H9 (cell line): ENCODE measurements at regions not wholly inside any gene's neighbourhood (a gene's known extent, or its start where the extent isn't known, plus 50 kb on each side); places are given as distances from the start of the nearest gene placed in this dataset.

Experiments
- DNase-seq: peaks from one replicate; pipeline ENCODE4 v3.0.0-alpha.2; 2017
- H2AFZ ChIP-seq: one replicate; pipeline ENCODE4 v1.6.1; 2013; ENCODE audit warnings: mild to moderate bottlenecking, low read length, control low read depth, moderate library complexity
- H2AK5ac ChIP-seq: 2 replicates; pipeline ENCODE4 v1.6.1; 2013; ENCODE audit warnings: low read length, control low read depth, mixed read lengths; ENCODE audit not compliant: insufficient read length
- H2BK120ac ChIP-seq: one replicate; pipeline ENCODE4 v1.6.1; 2013; ENCODE audit warnings: low read depth, mild to moderate bottlenecking, low read length, control low read depth, inconsistent platforms; ENCODE audit not compliant: poor library complexity, severe bottlenecking
- H2BK12ac ChIP-seq: 2 replicates; pipeline ENCODE4 v1.6.1; 2013; ENCODE audit warnings: low read length, control low read depth, mixed read lengths, low read depth; ENCODE audit not compliant: insufficient read length
- H2BK15ac ChIP-seq: 2 replicates; pipeline ENCODE4 v1.6.1; 2013; ENCODE audit warnings: low read depth, low read length, control low read depth
- H2BK20ac ChIP-seq: one replicate; pipeline ENCODE4 v1.6.1; 2013; ENCODE audit warnings: low read depth, mild to moderate bottlenecking, low read length, control low read depth, inconsistent platforms; ENCODE audit not compliant: poor library complexity, severe bottlenecking
- H2BK5ac ChIP-seq: 2 replicates; pipeline ENCODE4 v1.6.1; 2013; ENCODE audit warnings: low read length, control low read depth, mixed read lengths; ENCODE audit not compliant: insufficient read length
- H3K14ac ChIP-seq: 2 replicates; pipeline ENCODE4 v1.6.1; 2013; ENCODE audit warnings: low read length, control low read depth; ENCODE audit not compliant: insufficient read depth
- H3K18ac ChIP-seq: 2 replicates; pipeline ENCODE4 v1.6.1; 2013; ENCODE audit warnings: low read depth, mild to moderate bottlenecking, mixed read lengths, low read length, control low read depth; ENCODE audit not compliant: insufficient read length
- H3K23ac ChIP-seq: 2 replicates; pipeline ENCODE4 v1.6.1; 2013; ENCODE audit warnings: low read length, control low read depth, mixed read lengths, low read depth; ENCODE audit not compliant: insufficient read length
- H3K23me2 ChIP-seq: 2 replicates; pipeline ENCODE4 v1.6.1; 2013; ENCODE audit warnings: low read depth, mild to moderate bottlenecking, mixed read lengths, low read length, control low read depth; ENCODE audit not compliant: insufficient read length, poor library complexity, severe bottlenecking
- H3K27ac ChIP-seq: 2 replicates; pipeline ENCODE4 v1.5.1; 2013; ENCODE audit warnings: low read length, control low read depth, mixed read lengths, low read depth; ENCODE audit not compliant: insufficient read length
- H3K27me3 ChIP-seq: 2 replicates; pipeline ENCODE4 v1.6.1; 2013; ENCODE audit warnings: low read length, control low read depth, inconsistent platforms; ENCODE audit not compliant: insufficient read depth
- H3K4ac ChIP-seq: 2 replicates; pipeline ENCODE4 v1.6.1; 2013; ENCODE audit warnings: low read depth, mild to moderate bottlenecking, control low read depth, inconsistent platforms, low read length, moderate library complexity
- H3K4me1 ChIP-seq: 2 replicates; pipeline ENCODE4 v1.6.1; 2013; ENCODE audit warnings: low read length, control low read depth, inconsistent platforms; ENCODE audit not compliant: insufficient read depth
- H3K4me2 ChIP-seq: 2 replicates; pipeline ENCODE4 v1.6.1; 2013; ENCODE audit warnings: low read length, control low read depth, mixed read lengths; ENCODE audit not compliant: insufficient read length, insufficient read depth
- H3K56ac ChIP-seq: 2 replicates; pipeline ENCODE4 v1.6.1; 2013; ENCODE audit warnings: low read depth, mild to moderate bottlenecking, mixed read lengths, low read length, control low read depth; ENCODE audit not compliant: insufficient read length
- H3K79me1 ChIP-seq: 2 replicates; pipeline ENCODE4 v1.6.1; 2013; ENCODE audit warnings: low read depth, mild to moderate bottlenecking, moderate library complexity, low read length, control low read depth, inconsistent platforms; ENCODE audit not compliant: insufficient read depth, poor library complexity, severe bottlenecking
- H3K79me2 ChIP-seq: 2 replicates; pipeline ENCODE4 v1.6.1; 2013; ENCODE audit warnings: low read length, control low read depth, inconsistent platforms; ENCODE audit not compliant: insufficient read depth
- H3K9ac ChIP-seq: 2 replicates; pipeline ENCODE4 v1.6.1; 2013; ENCODE audit warnings: low read length, control low read depth, mixed read lengths; ENCODE audit not compliant: insufficient read length; ENCODE audit errors: extremely low read depth
- H3K9me3 ChIP-seq: one replicate; pipeline ENCODE4 v1.6.1; 2013; ENCODE audit warnings: low read depth, low read length, inconsistent platforms; ENCODE audit not compliant: control insufficient read depth
- H3T11ph ChIP-seq: one replicate; pipeline ENCODE4 v1.6.1; 2013; ENCODE audit warnings: mild to moderate bottlenecking, low read length, control low read depth, inconsistent platforms
- H4K20me1 ChIP-seq: one replicate; pipeline ENCODE4 v1.6.1; 2013; ENCODE audit not compliant: control insufficient read depth, insufficient read length, insufficient read depth
- H4K5ac ChIP-seq: 2 replicates; pipeline ENCODE4 v1.6.1; 2013; ENCODE audit warnings: low read depth, mild to moderate bottlenecking, mixed read lengths, low read length, control low read depth; ENCODE audit not compliant: insufficient read length
- H4K8ac ChIP-seq: replicated peaks from 2 replicates; pipeline ENCODE4 v1.6.1; 2013; ENCODE audit warnings: low read length, control low read depth, mixed read lengths, low read depth; ENCODE audit not compliant: insufficient read length
- H4K91ac ChIP-seq: 2 replicates; pipeline ENCODE4 v1.6.1; 2013; ENCODE audit warnings: low read depth, mild to moderate bottlenecking, moderate library complexity, mixed read lengths, low read length, control low read depth; ENCODE audit not compliant: insufficient read length
- H3K27ac Mint-ChIP-seq, 3 experiments: 2 replicates in 2 of 3; 3 replicates in 1 of 3; pipeline ENCODE4 v1.8.0; 2020 to 2021; ENCODE audit warnings: mixed read lengths in 3 of 3, mild to moderate bottlenecking in 1 of 3, moderate library complexity in 1 of 3
- H3K27me3 Mint-ChIP-seq: 2 replicates; pipeline ENCODE4 v1.8.0; 2021; ENCODE audit warnings: low read depth, mild to moderate bottlenecking, moderate library complexity, mixed read lengths
- H3K36me3 Mint-ChIP-seq, 3 experiments: 2 replicates in 2 of 3; 3 replicates in 1 of 3; pipeline ENCODE4 v1.8.0; 2020 to 2021; ENCODE audit warnings: low read depth in 3 of 3, mixed read lengths in 3 of 3; ENCODE audit not compliant: insufficient read depth in 1 of 3
- H3K4me1 Mint-ChIP-seq, 2 experiments: 2 replicates each; pipeline ENCODE4 v1.8.0; 2020; ENCODE audit warnings: mixed read lengths in 2 of 2
- H3K4me3 Mint-ChIP-seq, 2 experiments: 2 replicates in 1 of 2; 3 replicates in 1 of 2; pipeline ENCODE4 v1.8.0; 2020 to 2021; ENCODE audit warnings: mild to moderate bottlenecking in 2 of 2, mixed read lengths in 2 of 2, moderate library complexity in 1 of 2
- H3K9me3 Mint-ChIP-seq, 2 experiments: 2 replicates in 1 of 2; 3 replicates in 1 of 2; pipeline ENCODE4 v1.8.0; 2020; ENCODE audit warnings: mild to moderate bottlenecking in 2 of 2, mixed read lengths in 2 of 2, moderate library complexity in 1 of 2
- CTCF ChIP-seq: fragments of 200-600 bp; sonication (generic); conservative IDR thresholded peaks from 3 replicates; pipeline ENCODE4 v1.8.0; 2021; ENCODE audit warnings: antibody characterized with exemption, mild to moderate bottlenecking
- WGBS: extraction: QIAGEN DNeasy Blood & Tissue Kit; methylation state at CpG from one replicate; pipeline ENCODE4 v1.1.7; 2013; ENCODE audit warnings: missing lambda C conversion rate, low lambda C conversion rate, mixed read lengths; ENCODE audit not compliant: insufficient read length; ENCODE audit errors: extremely low coverage; 5-methylcytosine and 5-hydroxymethylcytosine counted together

GRCh38 chr11:62069374-62069773 lies 54.4 kb upstream of the INCENP start:
- no CpG with 5 or more reads among the region's 8 CpGs for WGBS

More at GRCh38 chr11:62069374-62069773, 54.4 kb upstream of the INCENP start:
- no peak overlapping the region for H3K4ac ChIP-seq
- H2BK12ac ChIP-seq = no peak overlapping the region
- no peaks in the 10 kb centered on the region for H3K27me3 ChIP-seq
- H2BK20ac ChIP-seq = no peak overlapping the region
- no peak overlapping the region for H4K8ac ChIP-seq
- no peak overlapping the region for H4K91ac ChIP-seq
- Mint-ChIP-seq H3K27me3 (peaks cover 4% of the 10 kb centered on the region), H3K4me3 (no peak overlapping the region), H3K36me3 (no peaks in the 10 kb centered on the region), H3K9me3 (no peaks in the 10 kb centered on the region; a peak in 1 of 5 replicates), H3K27ac (no peak overlapping the region), H3K4me1 (no peaks in the 10 kb centered on the region)
- H2BK15ac ChIP-seq = no peak overlapping the region
- H2BK120ac ChIP-seq = no peak overlapping the region
- no peaks in the 10 kb centered on the region for H4K20me1 ChIP-seq
- no peaks in the 10 kb centered on the region for H3K23me2 ChIP-seq
- H3T11ph ChIP-seq = no peak overlapping the region
- no peak overlapping the region for H4K5ac ChIP-seq
- H3K18ac ChIP-seq = no peak overlapping the region
- H3K56ac ChIP-seq = no peak overlapping the region
- no peak overlapping the region for H2AK5ac ChIP-seq
- no peaks in the 10 kb centered on the region for H3K79me1 ChIP-seq
- no peak overlapping the region for H3K23ac ChIP-seq
- H3K27ac ChIP-seq = no peak overlapping the region
- H3K14ac ChIP-seq = no peak overlapping the region; the same call in 1 of the 2 replicates
- no peak overlapping the region for H2BK5ac ChIP-seq
- H3K79me2 ChIP-seq = no peaks in the 10 kb centered on the region
- TF ChIP-seq CTCF = no peak
- H3K4me1 ChIP-seq = no peaks in the 10 kb centered on the region
- H3K9ac ChIP-seq = no peak overlapping the region
- no peak for DNase-seq
- no peaks in the 10 kb centered on the region for H3K9me3 ChIP-seq
- no peak overlapping the region for H3K4me2 ChIP-seq
- H2AFZ ChIP-seq = no peak overlapping the region
